ENCODE measurements at regions not wholly inside any gene's neighbourhood (a gene's known extent, or its start where the extent isn't known, plus 50 kb on each side); places are given as distances from the start of the nearest gene placed in this dataset.
"Not testable (repeated sequence)": the region's sequence is repeated elsewhere in the genome, so short reads cannot be mapped to it uniquely, and the experiment has no call there.

- Histone ChIP-seq H3K9me2 (replicated peaks; ENCODE audit: insufficient read depth, low read length) (no peaks in the 10 kb centered on the region), H3K9me3 (ENCODE audit: low read length) (no peaks in the 10 kb centered on the region), H3K79me2 (ENCODE audit: low read length) (no peaks in the 10 kb centered on the region), H3K4me3 (ENCODE audit: low read length) (no peak overlapping the region), H3K9ac (ENCODE audit: low read length) (no peak overlapping the region), H3K27ac (ENCODE audit: low read length) (no peak overlapping the region), H3K4me1 (ENCODE audit: low read length) (no peaks in the 10 kb centered on the region), H3K27me3 (ENCODE audit: low read length) (no peaks in the 10 kb centered on the region), H4K20me1 (ENCODE audit: insufficient read depth, low read depth, low read length) (no peaks in the 10 kb centered on the region), H3K4me2 (ENCODE audit: low read depth, low read length, poor library complexity, severe bottlenecking) (no peak overlapping the region), H3K36me3 (ENCODE audit: insufficient read depth, low read length) (no peaks in the 10 kb centered on the region), H2AFZ (ENCODE audit: low read length) (no peak overlapping the region)
- DNase-seq, result peak; percentile 42
Measured at GRCh38 chr12:59431266-59431665, 164.6 kb upstream of the SLC16A7 start.

DNA sequence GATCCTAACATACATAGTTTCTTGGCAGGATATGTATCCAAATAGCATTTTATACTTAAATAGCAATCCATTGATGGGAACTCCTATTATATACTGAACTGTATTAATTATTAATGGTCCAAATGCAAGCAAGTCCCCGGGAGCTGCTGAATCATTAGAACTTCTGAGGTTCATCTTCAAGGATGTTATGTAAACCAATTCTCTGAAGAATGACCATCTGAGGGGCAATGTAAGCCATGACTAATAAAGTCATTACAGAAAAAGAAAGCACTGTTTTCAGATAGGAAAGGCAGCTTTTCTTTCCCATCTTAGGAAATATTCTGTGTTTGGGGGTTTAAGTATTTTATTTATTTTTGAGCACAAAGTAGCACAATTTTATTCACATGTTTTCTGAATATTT lies 166.1 kb upstream of the SLC16A7 start:
- no peak overlapping the region for H3K9ac ChIP-seq (ENCODE audit: low read length)
- H3K36me3 ChIP-seq (ENCODE audit: insufficient read depth, low read length), result no peaks in the 10 kb centered on the region
- H3K9me3 ChIP-seq (ENCODE audit: low read length), result no peaks in the 10 kb centered on the region
- no peak for DNase-seq
- no peak overlapping the region for H3K27ac ChIP-seq (ENCODE audit: low read length)
- no peak overlapping the region for H2AFZ ChIP-seq (ENCODE audit: low read length)
- no peaks in the 10 kb centered on the region for H3K4me1 ChIP-seq (ENCODE audit: low read length)
- H3K4me3 ChIP-seq (ENCODE audit: low read length), result no peak overlapping the region
- H3K79me2 ChIP-seq (ENCODE audit: low read length), result no peaks in the 10 kb centered on the region
- no peaks in the 10 kb centered on the region for H3K9me2 ChIP-seq (replicated peaks; ENCODE audit: insufficient read depth, low read length)
- no peak overlapping the region for H3K4me2 ChIP-seq (ENCODE audit: low read depth, low read length, poor library complexity, severe bottlenecking)
- no peaks in the 10 kb centered on the region for H3K27me3 ChIP-seq (ENCODE audit: low read length)
- no peaks in the 10 kb centered on the region for H4K20me1 ChIP-seq (ENCODE audit: insufficient read depth, low read depth, low read length)

DNA sequence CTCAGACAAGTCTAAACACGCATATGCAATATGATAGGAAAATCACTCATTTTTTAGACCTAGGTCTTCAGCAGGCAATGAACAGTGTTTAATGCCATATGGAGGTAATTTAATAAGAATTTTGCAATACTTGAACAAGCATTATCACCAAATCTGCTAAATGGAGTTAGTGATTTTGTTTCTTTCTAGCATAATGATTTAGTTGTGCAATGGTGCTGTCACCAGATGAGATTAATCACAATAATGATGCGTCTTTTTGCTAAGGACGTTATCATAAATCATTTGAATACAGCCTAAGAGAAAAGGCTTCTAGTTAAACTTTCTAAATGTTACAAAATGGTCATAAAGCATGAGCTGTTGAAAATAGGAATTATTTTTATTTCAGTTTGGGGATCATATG lies 170.0 kb upstream of the SLC16A7 start:
- H3K9me2 ChIP-seq (replicated peaks; ENCODE audit: insufficient read depth, low read length), result no peaks in the 10 kb centered on the region; the same call in 1 of the 2 replicates
- no peaks in the 10 kb centered on the region for H3K79me2 ChIP-seq (ENCODE audit: low read length)
- no peaks in the 10 kb centered on the region for H3K4me1 ChIP-seq (ENCODE audit: low read length)
- H3K4me2 ChIP-seq (ENCODE audit: low read depth, low read length, poor library complexity, severe bottlenecking), result no peak overlapping the region
- no peak overlapping the region for H3K9ac ChIP-seq (ENCODE audit: low read length)
- no peak for DNase-seq
- no peaks in the 10 kb centered on the region for H3K9me3 ChIP-seq (ENCODE audit: low read length)
- H2AFZ ChIP-seq (ENCODE audit: low read length), result no peak overlapping the region
- no peaks in the 10 kb centered on the region for H3K27me3 ChIP-seq (ENCODE audit: low read length)
- H4K20me1 ChIP-seq (ENCODE audit: insufficient read depth, low read depth, low read length), result no peaks in the 10 kb centered on the region
- H3K27ac ChIP-seq (ENCODE audit: low read length), result no peak overlapping the region
- no peak overlapping the region for H3K4me3 ChIP-seq (ENCODE audit: low read length)
- no peaks in the 10 kb centered on the region for H3K36me3 ChIP-seq (ENCODE audit: insufficient read depth, low read length)

- H3K9me2 ChIP-seq (replicated peaks; ENCODE audit: insufficient read depth, low read length); H3K27ac ChIP-seq (ENCODE audit: low read length); H3K79me2 ChIP-seq (ENCODE audit: low read length); H3K4me2 ChIP-seq (ENCODE audit: low read depth, low read length, poor library complexity, severe bottlenecking); H4K20me1 ChIP-seq (ENCODE audit: insufficient read depth, low read depth, low read length); H3K9ac ChIP-seq (ENCODE audit: low read length); H3K36me3 ChIP-seq (ENCODE audit: insufficient read depth, low read length); H3K4me1 ChIP-seq (ENCODE audit: low read length); H2AFZ ChIP-seq (ENCODE audit: low read length); H3K9me3 ChIP-seq (ENCODE audit: low read length); H3K27me3 ChIP-seq (ENCODE audit: low read length); DNase-seq; H3K4me3 ChIP-seq (ENCODE audit: low read length): not testable (repeated sequence)
Measured at GRCh38 chr12:59424666-59425065, 171.2 kb upstream of the SLC16A7 start.

- H4K20me1 ChIP-seq (ENCODE audit: insufficient read depth, low read depth, low read length), result no peaks in the 10 kb centered on the region
- no peaks in the 10 kb centered on the region for H3K9me2 ChIP-seq (replicated peaks; ENCODE audit: insufficient read depth, low read length)
- no peak overlapping the region for H3K27ac ChIP-seq (ENCODE audit: low read length)
- no peak for DNase-seq
- H3K4me2 ChIP-seq (ENCODE audit: low read depth, low read length, poor library complexity, severe bottlenecking), result no peak overlapping the region
- no peak overlapping the region for H3K4me3 ChIP-seq (ENCODE audit: low read length)
- H3K79me2 ChIP-seq (ENCODE audit: low read length), result no peaks in the 10 kb centered on the region
- no peaks in the 10 kb centered on the region for H3K4me1 ChIP-seq (ENCODE audit: low read length)
- no peaks in the 10 kb centered on the region for H3K9me3 ChIP-seq (ENCODE audit: low read length)
- no peaks in the 10 kb centered on the region for H3K27me3 ChIP-seq (ENCODE audit: low read length)
- no peak overlapping the region for H2AFZ ChIP-seq (ENCODE audit: low read length)
- no peak overlapping the region for H3K9ac ChIP-seq (ENCODE audit: low read length)
- H3K36me3 ChIP-seq (ENCODE audit: insufficient read depth, low read length), result no peaks in the 10 kb centered on the region
Measured at GRCh38 chr12:59414051-59414450, 181.8 kb upstream of the SLC16A7 start.

DNA sequence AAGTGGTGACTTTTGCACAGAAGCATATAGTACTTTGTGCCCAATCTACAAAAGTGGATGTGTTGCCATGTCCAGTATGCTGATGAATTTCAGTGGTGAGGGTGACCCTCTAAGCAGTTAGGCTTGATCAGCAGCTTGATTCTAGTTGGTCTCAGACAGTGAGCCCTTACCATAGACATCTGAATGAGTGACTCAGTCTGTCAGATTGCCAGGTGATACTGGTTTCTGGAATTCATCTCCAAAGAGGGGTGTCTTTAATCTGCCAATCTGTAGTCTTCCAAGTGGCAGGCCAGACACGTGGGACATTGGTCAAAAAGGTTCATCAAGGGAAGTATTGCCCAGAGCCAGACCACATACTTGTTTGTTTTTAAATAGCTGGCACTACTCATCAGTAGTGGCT lies 187.4 kb upstream of the SLC16A7 start:
- Histone ChIP-seq H3K9ac (ENCODE audit: low read length) (no peak overlapping the region), H3K9me2 (replicated peaks; ENCODE audit: insufficient read depth, low read length) (no peaks in the 10 kb centered on the region), H3K27ac (ENCODE audit: low read length) (no peak overlapping the region), H3K4me1 (ENCODE audit: low read length) (no peaks in the 10 kb centered on the region), H3K9me3 (ENCODE audit: low read length) (no peaks in the 10 kb centered on the region), H3K79me2 (ENCODE audit: low read length) (no peaks in the 10 kb centered on the region), H2AFZ (ENCODE audit: low read length) (no peak overlapping the region), H3K36me3 (ENCODE audit: insufficient read depth, low read length) (no peaks in the 10 kb centered on the region), H3K4me3 (ENCODE audit: low read length) (no peak overlapping the region), H3K4me2 (ENCODE audit: low read depth, low read length, poor library complexity, severe bottlenecking) (no peak overlapping the region), H3K27me3 (ENCODE audit: low read length) (no peaks in the 10 kb centered on the region), H4K20me1 (ENCODE audit: insufficient read depth, low read depth, low read length) (no peaks in the 10 kb centered on the region)
- DNase-seq, result no peak

- Histone ChIP-seq H3K9ac (ENCODE audit: low read length) (no peak overlapping the region), H2AFZ (ENCODE audit: low read length) (no peak overlapping the region), H3K27me3 (ENCODE audit: low read length) (no peaks in the 10 kb centered on the region), H3K4me3 (ENCODE audit: low read length) (no peak overlapping the region), H3K79me2 (ENCODE audit: low read length) (no peaks in the 10 kb centered on the region), H3K9me3 (ENCODE audit: low read length) (no peaks in the 10 kb centered on the region), H4K20me1 (ENCODE audit: insufficient read depth, low read depth, low read length) (no peaks in the 10 kb centered on the region), H3K4me1 (ENCODE audit: low read length) (no peaks in the 10 kb centered on the region), H3K27ac (ENCODE audit: low read length) (no peak overlapping the region), H3K4me2 (ENCODE audit: low read depth, low read length, poor library complexity, severe bottlenecking) (no peak overlapping the region), H3K9me2 (replicated peaks; ENCODE audit: insufficient read depth, low read length) (no peaks in the 10 kb centered on the region), H3K36me3 (ENCODE audit: insufficient read depth, low read length) (no peaks in the 10 kb centered on the region)
- no peak for DNase-seq
Measured at GRCh38 chr12:59407799-59408198, 188.0 kb upstream of the SLC16A7 start.

DNA sequence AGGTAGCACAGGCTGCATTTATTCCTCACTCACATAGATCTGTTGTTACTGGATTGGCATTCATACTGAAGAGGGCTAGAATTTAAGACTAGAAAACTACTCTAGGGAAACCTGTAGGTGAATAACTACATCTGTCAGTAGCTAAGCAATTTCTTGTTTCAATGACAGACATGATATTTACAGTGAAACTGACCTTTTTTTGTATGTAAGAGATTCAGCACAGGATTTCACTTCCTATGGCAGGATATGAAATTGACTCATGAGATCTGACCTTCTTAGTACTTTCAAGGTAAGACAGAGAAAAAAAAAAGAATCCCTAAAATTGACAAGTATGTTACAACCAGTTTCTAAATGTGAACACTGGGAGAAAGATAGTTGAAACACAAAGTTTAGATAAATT lies 189.8 kb upstream of the SLC16A7 start:
- Histone ChIP-seq H3K4me3 (ENCODE audit: low read length) (no peak overlapping the region), H3K79me2 (ENCODE audit: low read length) (no peaks in the 10 kb centered on the region), H3K36me3 (ENCODE audit: insufficient read depth, low read length) (no peaks in the 10 kb centered on the region), H3K9ac (ENCODE audit: low read length) (no peak overlapping the region), H3K4me1 (ENCODE audit: low read length) (no peaks in the 10 kb centered on the region), H3K27ac (ENCODE audit: low read length) (no peak overlapping the region), H3K9me3 (ENCODE audit: low read length) (no peaks in the 10 kb centered on the region), H3K9me2 (replicated peaks; ENCODE audit: insufficient read depth, low read length) (no peaks in the 10 kb centered on the region), H3K27me3 (ENCODE audit: low read length) (no peaks in the 10 kb centered on the region), H4K20me1 (ENCODE audit: insufficient read depth, low read depth, low read length) (no peaks in the 10 kb centered on the region), H2AFZ (ENCODE audit: low read length) (no peak overlapping the region), H3K4me2 (ENCODE audit: low read depth, low read length, poor library complexity, severe bottlenecking) (no peak overlapping the region)
- DNase-seq, result no peak

DNA sequence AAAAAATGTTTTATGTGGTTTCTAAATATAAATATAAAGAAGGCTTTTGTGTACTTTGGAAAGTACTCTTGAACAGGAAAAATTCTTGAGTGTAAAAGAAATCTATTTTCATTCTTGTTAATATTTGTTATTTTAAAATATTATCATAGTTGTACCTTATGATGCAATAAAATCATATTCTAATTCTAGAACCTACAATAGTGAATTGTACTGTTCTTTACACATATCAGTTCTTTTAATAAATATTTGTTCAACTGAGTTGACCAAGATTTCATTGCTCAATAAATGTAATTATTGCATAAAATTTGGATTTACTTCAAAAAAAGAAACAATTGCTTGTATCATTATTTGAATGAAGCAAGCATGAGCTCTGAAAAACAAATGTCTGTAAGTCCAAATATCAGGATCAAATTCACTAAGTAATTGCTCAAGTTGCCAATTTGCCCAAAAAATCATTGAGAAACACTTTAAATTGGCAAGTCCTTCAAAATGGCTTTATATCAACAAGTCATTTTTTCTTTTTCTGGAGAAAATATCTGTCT lies 191.6 kb upstream of the SLC16A7 start:
- Histone ChIP-seq H3K27ac (ENCODE audit: low read length) (no peak overlapping the region), H3K4me1 (ENCODE audit: low read length) (no peaks in the 10 kb centered on the region), H3K79me2 (ENCODE audit: low read length) (no peaks in the 10 kb centered on the region), H3K9me3 (ENCODE audit: low read length) (no peaks in the 10 kb centered on the region), H3K27me3 (ENCODE audit: low read length) (no peaks in the 10 kb centered on the region), H3K36me3 (ENCODE audit: insufficient read depth, low read length) (no peaks in the 10 kb centered on the region), H2AFZ (ENCODE audit: low read length) (no peak overlapping the region), H3K4me2 (ENCODE audit: low read depth, low read length, poor library complexity, severe bottlenecking) (no peak overlapping the region), H4K20me1 (ENCODE audit: insufficient read depth, low read depth, low read length) (no peaks in the 10 kb centered on the region), H3K9me2 (replicated peaks; ENCODE audit: insufficient read depth, low read length) (no peaks in the 10 kb centered on the region), H3K9ac (ENCODE audit: low read length) (no peak overlapping the region), H3K4me3 (ENCODE audit: low read length) (no peak overlapping the region)
- DNase-seq, result no peak
